ENCODE measurements at regions not wholly inside any gene's neighbourhood (a gene's known extent, or its start where the extent isn't known, plus 50 kb on each side); places are given as distances from the start of the nearest gene placed in this dataset.

DNA sequence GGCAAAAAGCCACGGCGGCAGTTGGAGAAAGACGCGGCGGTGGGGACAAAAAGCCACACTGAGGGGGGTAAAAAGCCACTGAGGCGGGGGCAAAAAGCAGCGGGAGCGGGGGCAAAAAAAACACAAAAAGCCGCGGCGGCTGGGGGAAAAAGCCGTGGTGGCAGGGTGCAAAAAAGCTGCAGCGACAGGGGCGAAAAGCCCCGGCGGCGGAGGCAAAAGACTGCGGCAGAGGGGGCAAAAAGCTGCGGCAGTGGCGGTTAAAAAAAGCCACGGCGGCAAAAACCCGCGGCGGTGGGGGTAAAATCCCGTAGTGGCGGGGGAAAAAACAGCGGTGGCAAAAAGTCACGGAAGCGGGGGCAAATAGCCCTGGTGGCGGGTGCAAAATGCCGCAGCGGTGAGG, 527.3 kb downstream of the ZNF33B start:
- TF ChIP-seq, protein P1, sequence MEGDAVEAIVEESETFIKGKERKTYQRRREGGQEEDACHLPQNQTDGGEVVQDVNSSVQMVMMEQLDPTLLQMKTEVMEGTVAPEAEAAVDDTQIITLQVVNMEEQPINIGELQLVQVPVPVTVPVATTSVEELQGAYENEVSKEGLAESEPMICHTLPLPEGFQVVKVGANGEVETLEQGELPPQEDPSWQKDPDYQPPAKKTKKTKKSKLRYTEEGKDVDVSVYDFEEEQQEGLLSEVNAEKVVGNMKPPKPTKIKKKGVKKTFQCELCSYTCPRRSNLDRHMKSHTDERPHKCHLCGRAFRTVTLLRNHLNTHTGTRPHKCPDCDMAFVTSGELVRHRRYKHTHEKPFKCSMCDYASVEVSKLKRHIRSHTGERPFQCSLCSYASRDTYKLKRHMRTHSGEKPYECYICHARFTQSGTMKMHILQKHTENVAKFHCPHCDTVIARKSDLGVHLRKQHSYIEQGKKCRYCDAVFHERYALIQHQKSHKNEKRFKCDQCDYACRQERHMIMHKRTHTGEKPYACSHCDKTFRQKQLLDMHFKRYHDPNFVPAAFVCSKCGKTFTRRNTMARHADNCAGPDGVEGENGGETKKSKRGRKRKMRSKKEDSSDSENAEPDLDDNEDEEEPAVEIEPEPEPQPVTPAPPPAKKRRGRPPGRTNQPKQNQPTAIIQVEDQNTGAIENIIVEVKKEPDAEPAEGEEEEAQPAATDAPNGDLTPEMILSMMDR (IDR thresholded peaks at IDR 0.05; ENCODE audit: low read length) = no peak
- no peak for TF ChIP-seq EZH2 (IDR thresholded peaks at IDR 0.05; ENCODE audit: borderline replicate concordance, low read length)

Measured in OCI-LY1 (cell line).